BLaER1 treated with 17β-estradiol and CSF1 and Interleukin-3, amounts not matched to agents 10 nM and 100 nM (cell line): ENCODE measurements at regions not wholly inside any gene's neighbourhood (a gene's known extent, or its start where the extent isn't known, plus 50 kb on each side); places are given as distances from the start of the nearest gene placed in this dataset.
A peak's percentile ranks its signal among the peaks of the same experiment; 100 is the strongest.
"Not testable (repeated sequence)": the region's sequence is repeated elsewhere in the genome, so short reads cannot be mapped to it uniquely, and the experiment has no call there.

Source experiments
- H3K27ac ChIP-seq, 11 experiments: shearing (Covaris generic); formaldehyde crosslinking; 2 replicates each; pipeline ENCODE4 v1.8.1; 2022
- H3K27me3 ChIP-seq, 11 experiments: shearing (Covaris generic); formaldehyde crosslinking; 2 replicates each; pipeline ENCODE4 v1.8.1; 2022
- H3K36me3 ChIP-seq, 11 experiments: shearing (Covaris generic); formaldehyde crosslinking; 2 replicates each; pipeline ENCODE4 v1.8.1; 2022
- H3K4me1 ChIP-seq, 10 experiments: shearing (Covaris generic); formaldehyde crosslinking; 2 replicates each; pipeline ENCODE4 v1.8.1; 2022
- H3K4me2 ChIP-seq, 11 experiments: shearing (Covaris generic); formaldehyde crosslinking; 2 replicates each; pipeline ENCODE4 v1.8.1; 2022
- H3K4me3 ChIP-seq, 10 experiments: shearing (Covaris generic); formaldehyde crosslinking; 2 replicates each; pipeline ENCODE4 v1.8.1; 2022
- H3K9ac ChIP-seq, 11 experiments: shearing (Covaris generic); formaldehyde crosslinking; 2 replicates each; pipeline ENCODE4 v1.8.1; 2022
- H3K9me3 ChIP-seq, 11 experiments: shearing (Covaris generic); formaldehyde crosslinking; replicated peaks in 1 of 11; 2 replicates each; pipeline ENCODE4 v1.8.1; 2022
- H4K20me1 ChIP-seq, 11 experiments: shearing (Covaris generic); formaldehyde crosslinking; 2 replicates each; pipeline ENCODE4 v1.8.1; 2022
- Cebpa-rat ChIP-seq, 11 experiments: shearing (Covaris generic); IDR thresholded peaks; 2 replicates each; pipeline ENCODE4 v1.8.1; 2022

- Histone ChIP-seq H4K20me1 (no peaks in the 10 kb centered on the region), H3K9ac (no peak overlapping the region), H3K27me3 (no peaks in the 10 kb centered on the region), H3K4me3 (no peak overlapping the region), H3K27ac (no peak overlapping the region), H3K9me3 (no peaks in the 10 kb centered on the region), H3K4me2 (peak overlapping the region in 2 of 11 experiments; percentile 68 to 86; a peak in 1 of 22 replicates), H3K4me1 (peaks cover 0 to 26% (median 2%) of the 10 kb centered on the region in 10 experiments; a peak in 6 of 20 replicates), H3K36me3 (no peaks in the 10 kb centered on the region)
- TF ChIP-seq Cebpa-rat (IDR thresholded peaks at IDR 0.05): no peak
Measured at GRCh38 chr18:45335282-45336043, 279.8 kb upstream of the SLC14A2 start.

GRCh38 chr18:45336448-45336847 lies 278.8 kb upstream of the SLC14A2 start:
- Histone ChIP-seq H3K4me1 (peaks cover 0 to 26% (median 3%) of the 10 kb centered on the region in 10 experiments; a peak in 7 of 20 replicates), H3K27me3 (no peaks in the 10 kb centered on the region), H4K20me1 (no peaks in the 10 kb centered on the region), H3K36me3 (no peaks in the 10 kb centered on the region), H3K4me2 (no peak overlapping the region), H3K9me3 (no peaks in the 10 kb centered on the region), H3K27ac (no peak overlapping the region), H3K9ac (no peak overlapping the region), H3K4me3 (no peak overlapping the region)
- TF ChIP-seq Cebpa-rat (IDR thresholded peaks at IDR 0.05): no peak

GRCh38 chr18:45337477-45337876 lies 277.8 kb upstream of the SLC14A2 start:
- Histone ChIP-seq H4K20me1 (no peaks in the 10 kb centered on the region), H3K27me3 (no peaks in the 10 kb centered on the region), H3K4me1 (peaks cover 0 to 26% (median 3%) of the 10 kb centered on the region in 10 experiments; a peak in 7 of 20 replicates), H3K27ac (no peak overlapping the region), H3K36me3 (no peaks in the 10 kb centered on the region), H3K9me3 (no peaks in the 10 kb centered on the region), H3K4me2 (no peak overlapping the region), H3K4me3 (no peak overlapping the region), H3K9ac (no peak overlapping the region)
- TF ChIP-seq Cebpa-rat (IDR thresholded peaks at IDR 0.05): no peak

DNA sequence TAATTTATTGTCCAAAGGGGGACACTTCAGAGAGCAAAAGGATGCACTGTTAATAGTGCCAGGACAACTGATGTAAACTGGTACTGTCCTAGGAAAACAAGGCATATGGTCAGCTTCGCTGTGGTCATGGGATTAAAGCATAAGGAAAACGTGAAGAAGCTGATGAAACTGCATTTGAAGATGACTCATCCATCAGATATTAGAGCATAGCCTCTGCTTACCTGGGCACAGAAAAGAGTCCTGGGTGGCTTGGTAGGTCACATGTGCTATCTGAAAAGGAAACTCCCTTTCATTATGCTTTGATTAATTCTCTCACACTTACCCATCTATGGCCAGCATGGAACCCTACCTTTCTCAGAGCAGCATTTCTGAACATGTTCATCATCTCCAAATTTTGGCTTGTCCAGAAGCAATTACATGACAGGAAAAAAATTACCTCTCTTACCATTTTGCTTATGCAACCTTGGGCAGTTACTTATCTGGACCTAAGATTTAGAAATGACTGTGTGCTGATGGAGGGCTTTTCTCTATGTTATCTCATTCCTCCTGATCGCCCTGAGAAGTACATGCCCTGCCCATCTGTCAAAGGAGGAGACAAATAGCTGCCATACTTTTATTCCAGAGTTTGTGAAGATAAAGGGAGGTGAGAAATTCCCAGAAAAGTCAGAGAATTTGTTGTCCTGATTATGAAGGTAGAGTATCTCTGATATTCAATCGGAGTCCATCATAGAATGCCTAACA lies 275.3 kb upstream of the SLC14A2 start:
- H3K27ac ChIP-seq: no peak overlapping the region
- TF ChIP-seq Cebpa-rat (IDR thresholded peaks at IDR 0.05): no peak
- H4K20me1 ChIP-seq: no peaks in the 10 kb centered on the region
- peaks cover 0 to 3% (median 0%) of the 10 kb centered on the region in 10 experiments; a peak in 4 of 20 replicates for H3K4me1 ChIP-seq
- no peak overlapping the region for H3K4me2 ChIP-seq
- no peaks in the 10 kb centered on the region for H3K36me3 ChIP-seq
- H3K4me3 ChIP-seq: no peak overlapping the region
- no peaks in the 10 kb centered on the region for H3K27me3 ChIP-seq
- no peaks in the 10 kb centered on the region for H3K9me3 ChIP-seq
- no peak overlapping the region for H3K9ac ChIP-seq

- Histone ChIP-seq H4K20me1 (no peaks in the 10 kb centered on the region), H3K27ac (no peak overlapping the region), H3K9ac (no peak overlapping the region), H3K27me3 (no peaks in the 10 kb centered on the region), H3K9me3 (no peaks in the 10 kb centered on the region), H3K4me2 (no peak overlapping the region), H3K36me3 (no peaks in the 10 kb centered on the region), H3K4me1 (peaks cover 0 to 3% (median 0%) of the 10 kb centered on the region in 10 experiments; a peak in 1 of 20 replicates), H3K4me3 (no peak overlapping the region)
- TF ChIP-seq Cebpa-rat (IDR thresholded peaks at IDR 0.05): no peak
Measured at GRCh38 chr18:45340884-45341283, 274.4 kb upstream of the SLC14A2 start.

DNA sequence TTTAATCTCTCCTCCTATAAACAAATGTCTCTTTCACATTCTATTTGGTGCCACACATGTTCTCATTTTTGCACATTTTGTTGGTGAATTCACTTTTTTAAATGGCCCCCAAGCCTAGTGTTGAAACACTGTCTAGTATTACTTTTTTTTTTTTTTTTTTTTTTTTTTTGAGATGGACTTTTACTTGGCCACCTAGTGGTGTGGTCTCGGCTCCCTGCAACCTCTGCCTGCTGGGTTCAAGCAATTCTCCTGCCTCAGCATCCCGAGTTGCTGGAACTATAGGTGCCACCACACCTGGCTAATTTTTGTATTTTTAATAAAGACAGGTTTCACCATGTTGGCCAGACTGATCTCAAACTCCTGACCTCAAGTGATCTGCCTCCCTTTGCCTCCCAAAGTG lies 273.8 kb upstream of the SLC14A2 start:
- no peak overlapping the region for H3K4me3 ChIP-seq
- no peak overlapping the region for H3K27ac ChIP-seq
- H3K4me2 ChIP-seq: no peak overlapping the region
- H3K27me3 ChIP-seq: no peaks in the 10 kb centered on the region
- TF ChIP-seq Cebpa-rat (IDR thresholded peaks at IDR 0.05): no peak
- no peaks in the 10 kb centered on the region for H4K20me1 ChIP-seq
- H3K9me3 ChIP-seq: no peaks in the 10 kb centered on the region
- no peak overlapping the region for H3K9ac ChIP-seq
- H3K36me3 ChIP-seq: no peaks in the 10 kb centered on the region
- peaks cover 0 to 3% (median 0%) of the 10 kb centered on the region in 10 experiments; a peak in 1 of 20 replicates for H3K4me1 ChIP-seq

- no peak overlapping the region for H3K4me2 ChIP-seq
- no peaks in the 10 kb centered on the region for H3K9me3 ChIP-seq
- no peak for TF ChIP-seq Cebpa-rat (IDR thresholded peaks at IDR 0.05)
- H3K36me3 ChIP-seq: no peaks in the 10 kb centered on the region
- H3K4me1 ChIP-seq: peaks cover 0 to 3% (median 0%) of the 10 kb centered on the region in 10 experiments; a peak in 1 of 20 replicates
- no peaks in the 10 kb centered on the region for H4K20me1 ChIP-seq
- H3K4me3 ChIP-seq: no peak overlapping the region
- H3K27me3 ChIP-seq: no peaks in the 10 kb centered on the region
- no peak overlapping the region for H3K9ac ChIP-seq
- no peak overlapping the region for H3K27ac ChIP-seq
Measured at GRCh38 chr18:45342166-45342565, 273.1 kb upstream of the SLC14A2 start.

- Histone ChIP-seq H3K27ac (no peak overlapping the region), H3K4me1 (peaks cover 0 to 3% (median 0%) of the 10 kb centered on the region in 10 experiments; a peak in 1 of 20 replicates), H3K9ac (no peak overlapping the region), H3K4me2 (no peak overlapping the region), H3K4me3 (no peak overlapping the region), H3K36me3 (no peaks in the 10 kb centered on the region), H4K20me1 (no peaks in the 10 kb centered on the region), H3K27me3 (no peaks in the 10 kb centered on the region), H3K9me3 (no peaks in the 10 kb centered on the region)
- TF ChIP-seq Cebpa-rat (IDR thresholded peaks at IDR 0.05): no peak
Measured at GRCh38 chr18:45342653-45343052, 272.6 kb upstream of the SLC14A2 start.

GRCh38 chr18:45343365-45343764 lies 271.9 kb upstream of the SLC14A2 start:
- no peak overlapping the region for H3K9ac ChIP-seq
- no peak overlapping the region for H3K4me3 ChIP-seq
- no peak for TF ChIP-seq Cebpa-rat (IDR thresholded peaks at IDR 0.05)
- H3K9me3 ChIP-seq: no peaks in the 10 kb centered on the region
- no peaks in the 10 kb centered on the region for H3K27me3 ChIP-seq
- H3K4me2 ChIP-seq: no peak overlapping the region
- no peaks in the 10 kb centered on the region for H3K36me3 ChIP-seq
- no peak overlapping the region for H3K27ac ChIP-seq
- no peaks in the 10 kb centered on the region for H4K20me1 ChIP-seq
- H3K4me1 ChIP-seq: peaks cover 0 to 3% (median 0%) of the 10 kb centered on the region in 10 experiments; a peak in 1 of 20 replicates

GRCh38 chr18:45344680-45345079 lies 270.6 kb upstream of the SLC14A2 start:
- H4K20me1 ChIP-seq, H3K27me3 ChIP-seq, H3K9me3 ChIP-seq: not testable (repeated sequence)

More at GRCh38 chr18:45344680-45345079, 270.6 kb upstream of the SLC14A2 start:
- not testable (repeated sequence) for H3K4me2 ChIP-seq, H3K4me1 ChIP-seq, H3K27ac ChIP-seq, H3K36me3 ChIP-seq, H3K4me3 ChIP-seq, H3K9ac ChIP-seq
